ENCODE measurements at regions not wholly inside any gene's neighbourhood (a gene's known extent, or its start where the extent isn't known, plus 50 kb on each side); places are given as distances from the start of the nearest gene placed in this dataset.

- DNase-seq: no peak
Measured at GRCh38 chr12:125687820-125688219, 622.6 kb downstream of the AACS start.

- DNase-seq: no peak
Measured at GRCh38 chr12:125688223-125688622, 623.0 kb downstream of the AACS start.

DNA sequence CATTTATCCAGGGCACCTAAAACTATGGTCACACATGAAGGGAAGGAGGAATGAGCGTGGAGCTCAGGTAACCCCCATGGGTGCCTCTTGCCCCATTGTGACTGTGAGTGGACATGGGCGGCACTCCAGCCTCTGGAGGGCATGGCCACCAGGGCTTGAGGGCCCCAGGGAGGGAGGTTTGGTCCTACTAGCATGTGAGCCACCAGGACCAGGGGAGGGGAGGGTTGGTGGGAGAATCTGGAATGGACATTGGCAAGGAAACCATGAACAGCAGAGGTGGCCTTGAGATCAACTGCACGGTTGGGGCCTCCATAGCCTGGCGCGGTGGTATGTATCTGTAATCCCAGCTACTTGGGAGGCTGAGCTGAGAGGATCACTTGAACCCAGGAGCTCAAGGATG lies 623.6 kb downstream of the AACS start:
- no peak for DNase-seq

GRCh38 chr12:125689576-125690410 lies 624.6 kb downstream of the AACS start:
- no peak for DNase-seq

DNA sequence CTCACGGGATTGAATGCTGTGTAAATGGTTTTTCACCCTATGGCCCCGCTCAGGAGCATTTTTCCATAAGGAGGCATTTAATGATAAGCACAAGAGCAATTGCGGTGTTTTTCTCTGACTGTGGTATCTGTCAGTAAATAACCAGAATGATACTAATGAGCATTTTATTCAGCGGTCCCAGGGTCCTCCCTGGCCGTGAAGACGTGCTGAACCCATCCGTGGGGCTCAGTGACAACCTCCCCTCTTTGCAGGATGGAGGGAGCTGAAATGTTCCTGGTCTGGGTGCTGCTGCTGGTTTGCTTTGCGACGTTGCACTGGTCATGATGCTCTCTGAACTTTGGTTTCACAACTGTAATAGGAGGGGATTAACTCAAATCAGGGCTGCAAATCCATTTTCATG lies 625.6 kb downstream of the AACS start:
- DNase-seq: no peak

DNA sequence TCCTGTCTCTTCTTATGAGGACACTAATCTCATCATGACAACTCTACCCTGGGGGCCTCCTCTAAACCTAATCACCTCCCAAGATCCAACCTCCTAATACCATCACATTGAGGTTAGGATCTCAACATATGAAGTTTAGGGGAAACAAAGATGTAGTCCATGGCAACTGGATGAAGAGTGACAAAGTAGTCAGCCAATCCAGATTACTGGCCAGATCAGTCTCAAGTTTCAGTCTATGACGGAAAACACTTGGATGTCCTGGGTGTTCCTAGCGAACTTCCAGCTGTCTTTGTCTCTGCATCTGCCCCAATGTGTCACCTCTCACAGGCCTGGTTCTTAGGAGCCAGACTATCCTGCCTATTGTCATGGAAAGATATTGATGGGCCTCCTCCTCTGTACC lies 630.8 kb downstream of the AACS start:
- no peak for DNase-seq

DNA sequence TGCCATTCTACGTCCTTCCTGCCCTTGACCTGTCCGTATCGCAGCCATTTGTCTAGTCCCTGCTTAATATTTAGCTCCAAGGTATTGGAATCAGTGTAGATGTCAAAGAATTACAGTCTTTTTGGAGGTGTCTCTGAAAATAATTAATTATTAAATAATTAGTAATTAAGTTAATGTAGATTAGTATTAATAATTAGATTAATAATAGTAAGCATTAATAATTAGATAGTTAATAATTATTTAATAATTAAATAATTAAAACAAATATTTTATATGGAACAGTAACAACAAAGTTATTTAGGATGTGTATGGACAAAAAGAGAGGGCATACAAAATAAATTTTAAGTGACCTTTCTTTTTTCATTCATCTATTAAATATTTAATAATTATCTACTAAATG lies 639.6 kb downstream of the AACS start:
- DNase-seq: no peak

DNA sequence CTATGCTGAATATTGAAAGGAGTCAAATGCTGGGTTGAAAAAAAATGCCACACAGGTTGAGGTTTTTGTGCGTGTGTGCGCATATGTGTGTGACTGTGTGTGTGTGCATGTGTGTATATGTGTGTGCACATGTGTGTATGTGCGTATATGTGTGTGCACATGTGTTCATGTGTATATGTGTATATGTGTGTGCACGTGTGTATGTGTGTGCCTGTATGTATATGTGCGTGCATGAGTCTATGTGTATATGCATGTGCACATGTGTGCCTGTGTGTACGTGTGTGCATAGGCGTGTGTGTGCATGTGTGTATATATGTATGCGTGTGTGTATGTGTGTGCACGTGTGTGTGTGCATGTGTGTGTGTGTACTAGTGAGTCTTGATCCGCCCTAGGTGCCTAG lies 655.7 kb downstream of the AACS start:
- DNase-seq: no peak

DNA sequence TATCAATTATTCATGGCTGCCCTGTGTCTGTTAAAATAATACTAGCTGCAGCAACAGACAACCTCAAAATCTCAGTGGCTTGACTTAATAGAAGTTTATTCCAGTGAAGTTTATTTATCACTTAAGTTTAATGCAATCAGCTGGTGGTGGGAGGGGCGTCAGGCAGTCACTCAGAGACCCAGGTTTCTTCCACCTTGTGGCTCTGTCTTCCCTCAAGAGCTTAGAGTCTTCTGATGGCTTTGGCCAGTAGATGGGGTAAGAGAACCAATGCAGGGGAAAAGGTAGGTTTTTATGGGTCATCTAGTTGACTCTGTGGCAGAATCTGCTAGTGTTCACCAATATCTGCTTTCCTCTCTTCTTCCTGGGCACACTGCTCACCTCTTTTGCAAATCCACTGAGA lies 668.9 kb downstream of the AACS start:
- no peak for DNase-seq

DNA sequence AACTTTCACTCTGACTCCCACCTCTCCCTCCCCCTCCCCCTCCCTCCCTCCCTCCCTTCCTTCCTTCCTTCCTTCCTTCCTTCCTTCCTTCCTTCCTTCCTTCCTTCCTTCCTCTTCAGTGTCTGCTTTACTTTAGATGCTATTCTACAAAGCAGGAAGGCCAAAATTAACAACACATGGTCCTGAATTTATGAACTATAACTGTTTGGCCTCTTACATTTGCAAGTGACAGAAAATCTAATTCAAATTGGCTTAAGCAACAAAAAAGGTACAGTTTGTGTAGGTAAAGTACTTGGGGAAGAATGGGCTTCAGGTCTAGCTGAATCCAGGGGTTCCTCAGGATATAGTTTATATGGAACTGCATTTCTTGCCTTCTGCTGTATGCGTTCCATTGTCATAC lies 673.0 kb downstream of the AACS start:
- no peak for DNase-seq

DNA sequence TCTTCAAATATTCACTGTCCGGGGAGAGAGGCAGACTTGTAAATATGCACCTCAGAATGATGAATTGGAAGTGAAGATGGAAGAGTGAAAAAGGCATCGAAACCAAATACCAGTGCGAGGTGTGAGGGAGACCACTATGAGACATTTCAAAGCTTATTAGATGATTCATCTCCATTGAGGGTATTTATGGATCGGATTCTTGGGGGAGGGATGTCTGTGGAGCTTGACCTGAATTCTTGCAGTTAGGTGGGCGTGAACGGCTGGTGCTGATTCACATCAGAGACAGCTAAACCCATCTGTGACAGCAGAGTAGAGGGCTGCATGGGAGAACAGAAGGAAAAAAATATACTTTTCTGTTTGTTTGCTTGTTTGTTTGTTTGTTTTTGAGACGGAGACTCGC lies 677.2 kb downstream of the AACS start:
- DNase-seq: no peak

GRCh38 chr12:125744201-125744600 lies 679.0 kb downstream of the AACS start:
- DNase-seq: no peak

GRCh38 chr12:125755512-125755911 lies 690.3 kb downstream of the AACS start:
- DNase-seq: no peak

GRCh38 chr12:125766091-125766490 lies 700.9 kb downstream of the AACS start:
- DNase-seq: no peak

DNA sequence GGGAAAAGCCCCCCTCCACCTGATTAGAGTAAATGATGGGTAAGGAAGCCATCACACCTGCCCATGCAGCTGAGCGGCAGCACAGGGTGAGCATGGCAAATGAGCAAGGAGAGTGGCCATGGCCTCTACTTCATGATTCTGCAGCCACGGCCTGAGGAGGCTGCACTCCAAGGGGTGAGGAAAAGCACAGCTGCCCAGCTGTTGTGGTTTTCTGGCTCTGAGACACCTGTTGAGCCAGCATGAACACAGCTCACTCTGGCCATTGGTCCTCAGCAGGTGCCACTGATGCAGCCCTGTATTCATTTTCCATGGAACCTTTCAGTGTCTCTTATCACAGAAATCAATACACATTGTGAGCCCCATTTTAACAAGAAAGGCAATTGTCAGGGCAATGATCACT lies 707.2 kb downstream of the AACS start:
- no peak for DNase-seq

- DNase-seq: no peak
Measured at GRCh38 chr12:125773033-125773640, 707.9 kb downstream of the AACS start.

GRCh38 chr12:125775507-125775906 lies 710.3 kb downstream of the AACS start:
- no peak for DNase-seq

GRCh38 chr12:125776212-125776611 lies 711.0 kb downstream of the AACS start:
- no peak for DNase-seq

DNA sequence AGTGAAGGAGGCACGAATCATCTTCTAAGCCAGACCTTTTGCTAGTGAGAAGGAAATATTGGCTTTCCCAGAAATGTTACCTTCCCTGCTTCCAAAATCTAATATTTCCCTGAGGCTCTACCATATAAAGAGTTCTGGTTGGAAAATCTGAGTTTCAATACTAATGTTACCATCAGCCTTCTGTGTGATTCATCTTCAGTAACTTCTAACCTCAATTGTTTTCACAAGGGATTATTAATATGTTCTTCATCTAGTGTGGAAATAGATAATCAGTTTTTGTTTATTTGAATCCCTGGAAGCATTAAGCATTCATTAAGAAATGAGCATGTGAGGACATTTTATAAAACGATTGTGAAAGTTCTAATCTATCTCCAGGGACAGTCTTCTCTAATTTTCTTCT lies 720.9 kb downstream of the AACS start:
- DNase-seq: no peak

GRCh38 chr12:125794401-125794800 lies 729.2 kb downstream of the AACS start:
- DNase-seq: no peak

GRCh38 chr12:125797421-125798175 lies 732.4 kb downstream of the AACS start:
- DNase-seq: no peak

- no peak for DNase-seq
Measured at GRCh38 chr12:125804660-125805059, 739.4 kb downstream of the AACS start.

DNA sequence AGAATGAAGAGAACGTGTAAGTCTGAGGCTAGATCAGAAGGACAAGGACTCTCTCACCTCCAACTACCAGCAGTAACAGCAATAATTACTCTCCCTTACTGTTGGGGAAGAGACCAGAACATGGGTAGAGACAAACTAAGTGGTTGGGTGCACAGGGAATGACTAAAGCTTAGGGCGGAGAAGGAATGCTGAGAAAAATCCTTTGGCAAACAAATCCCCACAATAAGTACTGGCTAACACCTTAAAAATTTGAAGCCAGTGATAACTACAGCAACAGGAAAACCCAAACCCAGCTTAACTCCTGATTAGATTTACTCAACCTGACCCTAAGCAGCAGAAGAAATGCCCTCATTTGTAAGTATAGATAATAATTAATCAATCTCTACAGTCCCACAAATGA lies 759.0 kb downstream of the AACS start:
- no peak for DNase-seq

DNA sequence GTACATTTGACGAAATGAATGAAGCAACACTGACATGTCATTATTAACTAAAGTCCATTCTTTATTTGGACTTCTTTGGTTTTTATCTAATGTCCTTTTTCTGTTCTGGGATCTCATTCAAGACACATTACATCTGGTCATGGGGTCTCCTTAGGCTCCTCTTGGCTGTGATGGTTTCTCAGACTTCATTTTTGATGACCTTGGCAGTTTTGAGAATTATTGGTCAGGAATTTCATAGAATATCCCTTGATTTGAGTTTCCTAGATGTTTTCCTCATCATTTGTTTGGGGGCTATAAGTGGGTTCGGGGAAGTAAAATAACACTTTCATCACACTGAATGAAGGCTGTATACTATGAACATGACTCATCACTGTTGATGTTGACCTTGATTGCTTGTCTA lies 770.6 kb downstream of the AACS start:
- no peak for DNase-seq

All from activated CD4-positive, alpha-beta T cell treated with anti-CD3 and anti-CD28 coated beads, Interleukin-2, amount 50 U/mL, for 4 hours (primary cell).